Heart right ventricle (tissue), 16 donors: ENCODE measurements at regions not wholly inside any gene's neighbourhood (a gene's known extent, or its start where the extent isn't known, plus 50 kb on each side); places are given as distances from the start of the nearest gene placed in this dataset.

ENCODE experiments used
- ATAC-seq, 8 donors: fragments of 200-7000 bp; cut with Tn5 transposase; one replicate each; pipeline ENCODE4 v1.9.1; 2020; ENCODE audit warnings: mild to moderate bottlenecking in 8 of 8, moderate library complexity in 8 of 8, moderate number of reproducible peaks in 1 of 8
- DNase-seq, 2 donors: peaks; one replicate each; pipeline ENCODE4 v3.0.0-alpha.2; 2020
- H3K27ac ChIP-seq, 10 donors: fragments of 200-600 bp; sonication (generic) in 2 of 10; one replicate each; pipeline versions ENCODE4 v1.5.0 to v1.8.0; 2020 to 2022; ENCODE audit warnings: mild to moderate bottlenecking in 3 of 10
- H3K27me3 ChIP-seq, 7 donors: fragments of 200-600 bp; one replicate each; pipeline ENCODE4 v1.8.0; 2021 to 2022; ENCODE audit warnings: mild to moderate bottlenecking in 2 of 7
- H3K36me3 ChIP-seq, 9 donors: fragments of 200-600 bp; sonication (generic) in 1 of 9; one replicate each; pipeline versions ENCODE4 v1.5.0 to v1.8.0; 2020 to 2022; ENCODE audit warnings: mild to moderate bottlenecking in 2 of 9
- H3K4me1 ChIP-seq, 9 donors: fragments of 200-600 bp; sonication (generic) in 1 of 9; one replicate each; pipeline versions ENCODE4 v1.5.0 to v1.8.0; 2020 to 2022; ENCODE audit warnings: mild to moderate bottlenecking in 4 of 9
- H3K4me3 ChIP-seq, 10 donors: fragments of 200-600 bp; sonication (generic) in 2 of 10; one replicate each; pipeline versions ENCODE4 v1.5.0 to v1.8.0; 2020 to 2022; ENCODE audit warnings: mild to moderate bottlenecking in 7 of 10, moderate library complexity in 2 of 10
- H3K9me3 ChIP-seq, 11 donors: fragments of 200-600 bp in 10 of 11; sonication (generic) in 2 of 11; one replicate each; pipeline versions ENCODE4 v1.5.0 to v1.8.0; 2013 to 2022; ENCODE audit warnings: mild to moderate bottlenecking in 2 of 11, control low read depth in 1 of 11, moderate library complexity in 1 of 11
- WGBS, 2 donors: extraction: QIAGEN DNeasy Blood & Tissue Kit; methylation state at CpG; one replicate each; pipeline ENCODE4 v1.1.7; 2013; ENCODE audit warnings: inconsistent platforms in 1 of 2; 5-methylcytosine and 5-hydroxymethylcytosine counted together
- intact Hi-C, 10 donors: fragments of 100-400 bp; cut with DNase I; formaldehyde crosslinking; loops; one replicate each; pipeline versions ENCODE4 v1.11.1 to v1.14.2; 2022
- TF ChIP-seq, protein P1 (sequence below), 9 donors: fragments of 200-600 bp; sonication (generic) in 2 of 9; IDR thresholded peaks; one replicate each; pipeline versions ENCODE4 v1.5.0 to v1.8.0; 2021 to 2022; ENCODE audit warnings: antibody characterized with exemption in 9 of 9, mild to moderate bottlenecking in 5 of 9, moderate library complexity in 1 of 9
- donor health status: Arrhythmogenic right ventricular cardiomyopathy.
- donor health status: ischemic (EF 13 %, LVEDD 7.1; RV severe dilation, severe dysfunction).
- donor health status: healthy with polysubstance abuse.
- donor health status: DM: no; HTN: yes; CAD: no.
- donor health status: DM: no; HTN: no; CAD: no.
- donor health status: ischemic (EF 25% LVEDD 6.9; RV normal size, moderate dysfunction).
- donor health status: ischemic (EF 25% LVEDD 5.7; RV mildly dilated, moderate dysfunction).
- donor health status: healthy.
- donor health status: DM: yes; HTN: yes; CAD: no.
- donor health status: Ischemic cardiomyopathy.
- donor health status: ischemic (EF 35%, LVEDD 5.7; RV mildly dilated, moderate dysfunction).
- donor health status: nonischemic (EF 11% LVEDD 7.7; RV severe dilation, severe dysfunction).
- donor health status: DM: yes; HTN: yes; CAD: no.
- donor health status: PGD.
- donor health status: ischemic (EF 29% LVEDD 5.4; RV normal size, mild dysfunction).
- donor health status: nonischemic (EF 23%, LVEDD 6.1; RV moderate dilation, normal function).

DNA sequence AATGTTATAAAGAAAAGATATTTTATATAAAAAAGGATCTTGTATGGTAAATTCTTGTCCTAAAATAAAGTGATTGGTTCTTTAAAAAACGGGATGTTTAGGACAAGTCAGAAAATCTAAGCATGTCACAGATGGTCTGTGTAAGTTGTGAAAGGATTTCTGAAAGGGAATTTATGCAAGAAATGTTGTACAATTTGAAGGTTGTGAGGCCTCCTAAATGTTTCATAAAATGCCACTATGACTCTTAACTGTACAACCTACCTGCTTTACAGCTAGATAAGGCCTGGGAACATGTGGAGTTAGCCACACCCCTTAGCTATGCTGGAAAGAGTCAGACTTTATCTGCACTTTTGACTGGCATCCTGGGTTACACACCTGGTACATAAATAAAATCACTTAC lies 951.5 kb upstream of the POU3F4 start:
- no peak for ATAC-seq

DNA sequence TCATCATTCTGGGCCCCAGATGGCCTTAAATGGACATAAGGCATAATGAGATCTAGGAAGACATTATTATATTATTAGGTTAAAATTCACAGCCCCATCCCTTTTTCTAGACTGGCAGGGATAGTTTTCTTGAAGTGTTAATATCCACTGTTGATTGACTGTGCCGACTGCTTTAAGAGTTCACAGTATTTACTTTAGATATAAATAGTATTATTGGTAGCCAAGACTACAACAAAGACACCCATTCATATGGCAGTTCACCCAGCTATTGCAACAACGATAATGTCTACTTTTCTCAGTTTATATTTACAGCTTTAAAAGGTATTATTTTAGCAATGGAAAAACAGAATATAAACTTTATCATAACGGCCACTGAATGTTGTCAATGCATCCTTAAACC lies 922.2 kb upstream of the POU3F4 start:
- Histone ChIP-seq H3K4me3 (no peak overlapping the region), H3K9me3 (peaks cover 0 to 12% (median 0%) of the 10 kb centered on the region in 11 donors), H3K27me3 (no peaks in the 10 kb centered on the region), H3K36me3 (no peaks in the 10 kb centered on the region), H3K27ac (no peak overlapping the region), H3K4me1 (no peaks in the 10 kb centered on the region)
- TF ChIP-seq, protein P1, sequence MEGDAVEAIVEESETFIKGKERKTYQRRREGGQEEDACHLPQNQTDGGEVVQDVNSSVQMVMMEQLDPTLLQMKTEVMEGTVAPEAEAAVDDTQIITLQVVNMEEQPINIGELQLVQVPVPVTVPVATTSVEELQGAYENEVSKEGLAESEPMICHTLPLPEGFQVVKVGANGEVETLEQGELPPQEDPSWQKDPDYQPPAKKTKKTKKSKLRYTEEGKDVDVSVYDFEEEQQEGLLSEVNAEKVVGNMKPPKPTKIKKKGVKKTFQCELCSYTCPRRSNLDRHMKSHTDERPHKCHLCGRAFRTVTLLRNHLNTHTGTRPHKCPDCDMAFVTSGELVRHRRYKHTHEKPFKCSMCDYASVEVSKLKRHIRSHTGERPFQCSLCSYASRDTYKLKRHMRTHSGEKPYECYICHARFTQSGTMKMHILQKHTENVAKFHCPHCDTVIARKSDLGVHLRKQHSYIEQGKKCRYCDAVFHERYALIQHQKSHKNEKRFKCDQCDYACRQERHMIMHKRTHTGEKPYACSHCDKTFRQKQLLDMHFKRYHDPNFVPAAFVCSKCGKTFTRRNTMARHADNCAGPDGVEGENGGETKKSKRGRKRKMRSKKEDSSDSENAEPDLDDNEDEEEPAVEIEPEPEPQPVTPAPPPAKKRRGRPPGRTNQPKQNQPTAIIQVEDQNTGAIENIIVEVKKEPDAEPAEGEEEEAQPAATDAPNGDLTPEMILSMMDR (IDR thresholded peaks at IDR 0.05), result no peak
- 60 to 62% methylated on average over 3 of the region's 3 CpGs for WGBS, 2 donors
- intact Hi-C loops, result no loop called here
- DNase-seq, result no peak
- ATAC-seq, result no peak

More for the DNA sequence above, 951.5 kb upstream of the POU3F4 start:
- H3K4me1 ChIP-seq, result no peaks in the 10 kb centered on the region
- TF ChIP-seq, protein P1 (IDR thresholded peaks at IDR 0.05), result no peak
- no peak for DNase-seq
- H3K4me3 ChIP-seq, result no peak overlapping the region
- intact Hi-C loops, result no loop called here
- WGBS, 2 donors, result 40 to 42% methylated on average over 1 of the region's 1 CpG
- no peak overlapping the region for H3K27ac ChIP-seq
- H3K27me3 ChIP-seq, result no peaks in the 10 kb centered on the region
- peaks cover 0 to 19% (median 0%) of the 10 kb centered on the region in 11 donors for H3K9me3 ChIP-seq
- H3K36me3 ChIP-seq, result no peaks in the 10 kb centered on the region

DNA sequence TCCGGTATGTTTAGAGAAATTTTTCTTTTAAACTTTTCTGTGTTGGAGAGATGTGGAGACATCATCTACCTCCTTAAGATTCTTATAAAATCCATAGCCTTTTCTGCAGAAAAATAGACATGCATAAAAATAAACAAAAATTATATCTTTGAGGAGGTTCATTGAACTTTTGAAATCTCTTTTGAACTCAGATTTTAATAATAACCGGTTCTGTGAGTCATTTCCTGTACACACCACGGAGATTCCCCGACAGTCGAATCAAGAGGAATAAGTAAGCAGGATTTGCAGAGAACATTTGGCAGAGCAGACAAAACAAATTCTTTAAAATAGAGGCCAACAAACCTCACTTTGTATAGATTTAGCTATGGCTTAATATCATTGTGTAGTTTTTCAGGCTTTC lies 918.7 kb upstream of the POU3F4 start:
- no peak overlapping the region for H3K4me3 ChIP-seq
- H3K36me3 ChIP-seq, result no peaks in the 10 kb centered on the region
- WGBS, 2 donors, result 37 to 46% methylated on average over 5 of the region's 5 CpGs
- ATAC-seq (no peak), DNase-seq (no peak)
- TF ChIP-seq, protein P1 (IDR thresholded peaks at IDR 0.05), result no peak
- no peaks in the 10 kb centered on the region for H3K4me1 ChIP-seq
- intact Hi-C loops, result no loop called here
- no peak overlapping the region for H3K27ac ChIP-seq
- no peaks in the 10 kb centered on the region for H3K9me3 ChIP-seq
- peaks cover 0 to 7% (median 0%) of the 10 kb centered on the region in 7 donors for H3K27me3 ChIP-seq

DNA sequence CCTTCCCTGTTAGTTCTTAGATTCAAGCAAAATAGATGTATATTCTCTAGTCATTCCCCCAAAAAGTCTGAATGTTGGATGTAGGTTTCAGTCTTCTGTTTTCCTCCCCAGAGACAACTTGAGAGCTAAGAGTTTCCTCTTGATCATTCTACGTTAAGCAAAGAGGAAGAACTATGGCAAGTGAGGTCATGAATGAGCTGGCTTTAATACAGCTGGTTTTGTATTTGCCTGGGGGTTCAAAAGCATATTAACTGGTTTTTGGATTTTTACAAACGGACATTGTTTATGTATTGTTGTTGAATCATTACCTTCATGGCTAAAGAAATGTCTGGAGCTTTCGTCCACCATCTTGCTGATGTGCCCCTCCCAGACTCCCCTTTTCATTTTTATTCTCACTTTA lies 916.7 kb upstream of the POU3F4 start:
- TF ChIP-seq, protein P1 (IDR thresholded peaks at IDR 0.05), result no peak
- H3K27ac ChIP-seq, result no peak overlapping the region
- peaks cover 0 to 7% (median 0%) of the 10 kb centered on the region in 7 donors for H3K27me3 ChIP-seq
- no peaks in the 10 kb centered on the region for H3K9me3 ChIP-seq
- intact Hi-C loops, result no loop called here
- no peak for DNase-seq
- no peaks in the 10 kb centered on the region for H3K36me3 ChIP-seq
- WGBS, 2 donors, result 51% methylated on average over 3 of the region's 3 CpGs
- H3K4me3 ChIP-seq, result no peak overlapping the region
- H3K4me1 ChIP-seq, result no peaks in the 10 kb centered on the region
- ATAC-seq, result no peak
